HUDEP-2 (cell line): ENCODE measurements at regions not wholly inside any gene's neighbourhood (a gene's known extent, or its start where the extent isn't known, plus 50 kb on each side); places are given as distances from the start of the nearest gene placed in this dataset.

Experiments
- DNase-seq, 76 experiments: peaks; one replicate each; lab custom pipeline; 2025; ENCODE audit not compliant: unreplicated experiment in 76 of 76; lab: John Stamatoyannopoulos, UW

DNA sequence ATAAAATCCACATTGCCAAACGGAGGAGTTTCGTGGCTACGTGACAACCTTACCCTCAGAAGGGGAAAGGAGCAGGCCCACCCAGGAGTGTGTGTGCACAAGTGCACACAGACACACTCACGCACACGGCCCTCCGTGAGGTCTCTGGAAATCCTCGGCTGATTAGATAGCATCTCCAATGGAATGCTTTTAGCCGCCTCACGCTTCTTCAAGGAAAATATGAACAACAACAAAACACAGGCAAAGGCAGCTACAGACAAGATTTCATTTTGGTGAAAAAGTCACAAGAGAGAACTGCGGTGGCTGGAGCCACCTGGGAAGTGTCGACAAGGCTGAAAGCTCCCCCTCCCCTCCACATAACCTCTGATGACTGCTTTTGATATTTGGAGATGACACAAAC, 391.8 kb upstream of the MKI67 start:
- no peak for DNase-seq

DNA sequence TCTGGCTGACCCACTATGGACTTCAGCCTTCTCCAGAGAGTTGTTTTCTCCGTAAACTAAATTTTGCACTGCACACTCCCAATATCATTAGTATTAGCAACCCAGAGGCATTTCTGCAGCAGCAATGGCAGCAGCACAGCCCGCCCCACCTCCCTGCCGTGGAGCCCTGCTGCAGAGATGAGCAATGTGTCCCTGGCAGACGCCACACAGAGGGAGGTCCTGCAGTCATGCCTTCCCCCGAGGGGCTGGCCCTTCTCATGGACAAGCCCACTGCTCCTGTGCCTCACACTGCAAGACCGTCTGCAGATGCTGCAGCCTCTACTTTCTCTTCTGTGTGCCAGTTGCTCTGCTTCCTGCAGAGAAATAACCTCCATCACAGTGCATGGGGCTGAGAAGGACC, 393.4 kb upstream of the MKI67 start:
- no peak for DNase-seq

DNA sequence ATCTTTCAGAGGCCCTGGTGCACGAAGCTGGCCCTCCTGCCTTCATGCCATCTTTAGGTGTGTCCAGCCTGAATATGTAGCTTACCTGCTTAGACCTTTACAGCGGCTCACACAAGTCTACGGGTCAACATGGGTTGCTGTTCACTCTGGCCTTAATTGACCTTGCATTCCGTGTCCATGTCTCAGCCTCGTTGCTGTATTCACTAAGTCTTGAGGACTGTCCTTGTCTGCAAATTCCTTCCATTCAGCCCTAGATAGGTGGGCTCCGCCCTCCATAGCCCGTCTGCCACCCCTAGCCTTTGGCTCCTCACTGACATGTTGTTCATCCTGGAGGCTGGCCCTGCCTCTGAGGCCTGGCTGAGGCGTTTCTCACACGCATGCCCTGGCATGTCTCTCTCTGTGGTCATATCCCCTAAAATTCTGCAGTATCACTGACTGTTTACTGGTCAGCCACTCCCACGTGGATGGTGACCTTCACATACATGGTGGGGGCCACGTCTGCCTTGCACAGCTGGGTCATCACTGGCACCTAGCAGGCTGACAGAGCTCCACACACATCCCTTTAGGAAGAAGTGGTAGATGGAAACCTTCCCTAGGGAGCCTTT, 394.1 kb upstream of the MKI67 start:
- no peak for DNase-seq

DNA sequence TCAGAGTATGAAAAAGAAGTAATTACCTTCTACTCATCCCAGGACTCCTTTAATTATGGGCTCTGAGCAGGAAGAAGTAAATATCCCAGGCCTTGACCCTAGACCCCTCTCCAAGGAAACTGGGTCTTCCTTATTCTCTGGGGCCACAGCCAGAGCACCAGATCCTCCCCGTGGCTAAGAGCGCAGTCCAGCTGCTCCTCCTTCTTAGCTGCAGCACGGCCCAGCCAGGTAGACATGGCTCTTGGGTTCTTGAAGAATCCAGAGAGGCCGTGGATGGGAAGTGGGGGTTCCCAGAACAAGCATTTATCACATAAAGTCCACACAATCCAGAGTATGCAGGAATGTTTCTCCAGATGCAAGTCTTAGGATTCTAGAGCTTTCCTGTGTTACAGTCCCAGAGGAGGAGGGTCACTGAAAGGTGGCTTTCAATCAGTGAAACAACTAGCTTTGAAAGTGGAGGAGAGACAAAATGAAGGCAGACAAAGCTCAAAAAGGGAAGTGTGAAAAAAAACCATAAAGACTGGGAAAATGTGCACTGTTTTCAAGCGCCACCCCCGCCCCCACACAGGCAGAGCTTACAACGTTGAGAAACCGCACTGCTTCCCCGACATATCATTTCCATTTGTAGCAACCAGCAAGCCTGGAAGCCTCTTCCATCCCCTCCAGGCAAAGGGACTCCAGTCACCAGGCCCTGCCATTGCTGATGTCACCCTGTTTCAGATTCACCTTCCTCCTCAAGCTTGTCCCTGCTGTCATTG, 396.5 kb upstream of the MKI67 start:
- no peak for DNase-seq

DNA sequence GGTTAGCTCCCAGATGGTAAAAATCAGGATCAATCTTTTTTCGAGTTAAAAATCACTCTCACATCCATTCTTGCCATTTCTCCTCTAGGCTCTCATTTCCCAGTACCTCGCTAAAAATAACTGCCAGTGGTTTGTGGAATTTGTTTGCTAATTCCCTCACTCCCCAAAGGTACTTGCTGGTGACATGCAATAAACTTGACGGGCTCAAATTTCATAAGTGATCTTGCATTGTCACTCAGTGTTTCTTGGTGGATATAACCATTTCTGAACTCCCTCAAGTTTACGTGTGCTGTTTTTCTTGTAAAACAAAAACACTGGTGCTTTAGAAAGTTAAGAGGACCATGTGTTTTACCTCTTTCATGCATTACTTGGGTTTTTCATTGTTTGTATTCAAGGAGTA, 399.2 kb upstream of the MKI67 start:
- DNase-seq: no peak

DNA sequence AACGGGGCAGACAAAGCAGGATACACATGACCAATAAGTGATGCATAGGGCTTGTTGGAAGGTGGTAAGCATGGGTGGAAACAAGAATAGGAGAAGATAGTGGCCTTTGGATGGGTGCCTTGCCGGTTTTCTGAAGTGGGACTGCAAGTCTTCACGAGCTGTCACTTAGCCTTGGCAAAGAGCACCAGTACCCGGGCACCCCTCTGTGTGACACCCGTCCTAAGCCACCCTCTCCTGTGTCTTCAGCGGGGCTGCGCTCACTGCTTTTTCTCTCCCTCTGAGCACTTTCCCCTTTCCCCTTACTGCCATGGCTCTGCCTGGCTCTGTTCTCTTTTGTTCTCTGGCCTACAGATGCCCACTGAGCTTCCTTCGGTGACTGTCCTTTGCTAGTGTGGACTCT, 399.7 kb upstream of the MKI67 start:
- DNase-seq: no peak

DNA sequence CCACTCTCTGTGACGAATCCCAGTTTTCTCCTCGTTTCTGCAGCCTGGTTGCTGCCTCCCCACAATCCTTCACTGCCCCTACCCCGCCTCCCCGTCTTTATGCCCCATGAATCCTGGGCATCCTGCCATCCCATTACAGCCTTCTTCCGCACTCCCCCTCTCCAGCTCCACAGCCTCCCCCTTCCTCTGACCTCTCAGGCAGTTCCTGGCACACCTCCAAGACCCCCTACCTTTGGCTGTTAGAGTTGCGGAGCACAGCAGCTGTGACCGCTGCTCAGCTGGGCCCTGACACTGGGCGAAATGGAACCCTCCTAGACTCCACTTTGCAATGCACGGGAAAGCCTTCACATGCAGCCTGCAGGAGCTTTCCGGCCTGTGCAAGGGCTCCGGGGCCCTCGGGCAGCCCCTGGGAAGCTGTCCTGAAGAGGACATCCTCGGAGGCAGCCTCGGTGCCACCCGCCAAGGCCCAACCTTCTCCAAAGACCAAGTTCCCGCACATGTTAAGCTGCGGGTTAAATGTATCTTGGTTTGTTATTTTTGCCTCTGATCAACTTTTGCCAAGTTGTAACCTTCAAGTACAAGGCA, 400.7 kb upstream of the MKI67 start:
- DNase-seq: no peak

DNA sequence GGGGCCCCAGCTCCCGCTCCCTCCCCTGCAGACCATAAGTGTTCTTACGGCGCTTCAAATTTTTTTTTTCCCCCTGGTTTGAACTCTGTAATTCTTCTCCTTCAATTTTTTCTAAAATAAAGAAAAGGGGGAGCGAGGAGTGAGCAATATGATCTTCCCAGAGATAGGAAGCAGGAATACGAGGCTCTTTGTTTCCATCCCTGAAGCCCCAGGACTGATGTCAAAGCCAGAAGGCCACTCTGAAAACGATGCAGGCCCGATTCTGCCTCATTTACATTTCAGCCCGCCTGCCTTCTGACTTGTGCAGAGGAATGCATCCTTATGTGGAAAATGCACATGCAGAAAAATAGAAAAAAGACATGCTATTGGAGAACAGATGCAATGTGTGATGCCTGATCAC, 401.5 kb upstream of the MKI67 start:
- no peak for DNase-seq

DNA sequence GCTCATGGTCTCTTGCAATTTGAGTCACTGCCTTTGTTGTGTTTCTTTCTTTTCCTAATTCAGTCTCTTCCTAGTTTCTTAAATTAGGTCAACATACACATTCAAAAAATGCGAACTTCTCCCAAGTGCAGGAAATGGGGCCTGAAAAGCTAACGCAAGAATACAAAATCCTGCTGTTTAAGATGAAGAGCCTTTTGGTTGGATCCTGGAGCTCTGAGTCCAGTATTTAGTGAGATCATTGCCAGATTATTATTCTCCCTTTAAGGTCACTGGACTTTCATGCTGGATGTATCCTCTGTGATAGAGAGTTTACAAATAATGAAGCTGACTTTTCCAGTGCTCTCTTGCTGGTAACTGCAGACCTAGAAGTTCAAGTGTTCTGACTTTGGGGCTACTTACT, 401.9 kb upstream of the MKI67 start:
- DNase-seq: no peak

DNA sequence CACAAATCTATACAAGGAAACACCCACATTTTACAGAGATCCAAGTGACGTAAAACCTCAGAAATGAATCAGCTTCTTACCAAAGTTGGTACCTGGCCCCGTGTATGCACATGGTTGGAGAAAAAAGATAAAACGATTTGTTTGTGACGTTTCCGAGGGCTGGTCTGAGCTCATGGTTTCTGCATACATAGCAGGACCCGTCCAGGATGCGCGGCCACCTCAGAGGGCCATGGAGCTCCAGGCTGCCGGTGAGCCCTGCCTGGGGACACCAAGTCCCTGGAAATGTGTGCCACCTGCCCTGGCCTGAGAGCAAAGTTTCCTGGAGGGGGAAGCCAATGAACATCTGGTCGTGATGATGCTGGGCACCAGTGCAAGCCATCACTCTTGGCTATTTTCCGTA, 402.6 kb upstream of the MKI67 start:
- DNase-seq: no peak

DNA sequence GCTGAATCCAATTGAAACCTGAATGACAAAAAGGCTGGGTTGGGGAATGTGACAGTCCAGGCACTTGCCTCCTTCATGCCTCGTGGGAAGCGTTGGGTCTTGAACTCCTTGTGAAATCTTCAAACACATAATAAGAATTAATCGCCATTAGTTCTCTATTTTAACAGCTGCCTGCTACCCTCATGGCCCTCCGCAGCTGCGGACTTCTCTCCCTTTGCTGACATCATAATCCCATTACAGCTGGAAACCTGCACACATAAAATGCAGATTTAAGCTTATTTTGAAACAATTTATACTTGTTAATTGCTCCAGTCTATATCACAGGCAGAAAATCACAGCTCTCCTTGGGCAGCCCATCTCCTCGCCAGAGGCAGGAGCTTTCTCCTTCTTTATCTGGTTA, 403.0 kb upstream of the MKI67 start:
- no peak for DNase-seq

DNA sequence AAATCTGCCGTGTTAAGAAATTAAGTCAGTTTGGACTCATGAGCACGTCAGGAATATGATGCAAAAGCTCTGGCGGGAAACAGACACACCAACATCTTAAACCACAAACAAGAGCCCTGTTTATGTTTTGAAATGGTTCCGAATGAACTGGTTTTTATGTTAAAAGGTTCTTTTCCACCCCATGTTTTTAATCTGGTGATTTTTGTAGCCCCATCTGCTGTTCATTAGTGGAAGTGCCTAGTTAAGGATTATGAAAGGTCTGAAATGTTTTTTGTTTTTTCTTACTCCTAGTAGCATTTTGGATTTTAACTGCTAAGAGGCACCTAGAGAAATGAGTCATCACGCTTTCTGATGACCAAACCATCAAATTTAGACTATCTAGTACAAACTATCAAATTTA, 404.1 kb upstream of the MKI67 start:
- no peak for DNase-seq

DNA sequence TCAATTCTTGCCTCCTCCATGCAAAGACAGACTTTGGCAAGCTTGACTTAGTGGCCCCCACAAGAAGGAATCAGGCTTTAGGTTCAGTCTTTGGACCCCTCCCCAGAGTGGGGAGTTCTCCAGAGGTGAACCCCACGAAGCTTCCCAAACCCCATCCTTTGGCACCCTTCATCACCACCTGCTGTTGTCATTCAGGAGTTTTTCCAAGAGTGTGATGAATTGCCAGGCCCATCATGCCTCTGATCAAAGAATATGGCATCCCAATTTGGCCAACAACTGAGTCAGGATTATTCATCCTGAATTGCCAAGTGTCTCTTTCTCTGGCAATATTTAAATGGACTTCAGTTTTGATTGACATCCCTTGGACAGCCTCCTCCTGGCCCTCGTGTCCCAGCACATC, 404.7 kb upstream of the MKI67 start:
- no peak for DNase-seq

DNA sequence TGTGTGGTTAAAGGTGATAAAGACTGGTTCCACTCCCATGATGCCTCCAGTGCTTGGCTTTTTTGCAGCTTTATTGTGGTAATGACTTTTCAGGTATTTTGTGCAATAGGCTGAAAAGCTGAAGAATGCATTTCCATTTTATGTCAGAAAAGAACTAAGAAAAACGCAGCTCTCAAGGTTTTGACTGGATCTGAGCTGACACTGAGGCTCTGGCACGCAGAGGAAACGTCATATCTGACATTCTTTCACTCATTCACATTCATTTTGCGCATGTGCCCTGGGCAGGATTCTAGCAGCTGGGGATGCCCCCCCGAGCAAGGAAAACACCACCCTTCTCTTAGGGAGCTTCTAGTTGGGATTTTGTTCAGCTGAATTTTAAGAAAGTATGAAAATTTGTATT, 408.5 kb upstream of the MKI67 start:
- no peak for DNase-seq

DNA sequence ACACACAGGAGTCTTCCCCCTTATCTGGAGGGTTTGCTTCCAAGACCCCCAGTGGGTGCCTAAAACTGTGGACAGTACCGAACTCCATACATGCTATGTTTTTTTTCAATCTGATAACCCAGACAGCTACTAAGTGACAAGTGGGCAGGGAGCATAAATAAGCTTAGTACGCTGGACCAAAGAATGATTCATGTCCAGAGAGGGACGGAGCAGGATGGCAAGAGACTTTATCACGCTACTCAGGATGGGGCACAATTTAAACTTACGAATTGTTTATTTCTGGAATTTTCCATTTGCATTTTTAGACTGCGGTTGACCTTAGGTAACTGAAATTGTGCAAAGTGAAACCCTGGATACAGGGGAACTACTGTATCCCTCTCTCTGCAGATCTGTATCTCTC, 410.0 kb upstream of the MKI67 start:
- DNase-seq: no peak

DNA sequence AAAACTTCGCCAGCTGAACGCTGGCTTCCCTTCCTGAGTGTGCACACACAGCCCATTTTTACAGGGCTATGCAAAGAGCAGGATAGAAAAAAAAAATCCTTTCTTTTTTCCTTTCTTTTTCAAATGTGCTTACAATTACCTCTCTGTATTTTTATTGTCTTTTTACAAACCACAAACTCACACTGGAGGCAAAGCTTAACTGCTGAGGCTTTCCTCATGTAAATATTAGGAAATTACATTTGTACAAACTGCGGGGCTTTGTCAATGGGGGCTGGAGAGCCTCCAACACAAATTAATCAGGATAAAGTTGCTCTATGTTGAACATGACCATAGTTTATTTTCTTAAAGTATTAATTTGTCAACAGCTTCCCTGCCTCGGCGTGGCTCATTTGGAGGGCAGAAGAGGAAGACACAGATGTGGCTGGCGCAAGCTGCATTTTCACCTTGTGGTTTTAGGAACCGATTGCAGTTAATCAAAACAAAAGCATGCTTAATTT, 411.7 kb upstream of the MKI67 start:
- no peak for DNase-seq

DNA sequence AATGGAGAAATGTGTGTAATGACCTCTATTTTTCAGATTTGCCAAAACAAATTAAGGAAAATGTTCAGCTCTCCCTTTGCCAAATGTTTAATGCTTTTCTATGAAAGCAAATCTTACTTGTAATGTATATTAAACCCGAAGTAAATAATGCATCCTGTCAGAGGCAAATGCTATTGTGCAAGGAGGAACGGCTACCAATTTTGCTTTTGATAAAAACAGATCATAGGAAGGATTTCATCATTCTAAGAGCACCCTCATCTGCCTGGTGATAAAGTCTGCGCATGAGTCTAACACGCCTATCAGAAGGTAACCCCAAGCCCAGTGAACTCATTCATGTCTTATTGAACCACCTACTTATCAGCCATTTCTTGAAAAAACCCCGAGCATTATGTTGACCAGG, 412.4 kb upstream of the MKI67 start:
- no peak for DNase-seq

DNA sequence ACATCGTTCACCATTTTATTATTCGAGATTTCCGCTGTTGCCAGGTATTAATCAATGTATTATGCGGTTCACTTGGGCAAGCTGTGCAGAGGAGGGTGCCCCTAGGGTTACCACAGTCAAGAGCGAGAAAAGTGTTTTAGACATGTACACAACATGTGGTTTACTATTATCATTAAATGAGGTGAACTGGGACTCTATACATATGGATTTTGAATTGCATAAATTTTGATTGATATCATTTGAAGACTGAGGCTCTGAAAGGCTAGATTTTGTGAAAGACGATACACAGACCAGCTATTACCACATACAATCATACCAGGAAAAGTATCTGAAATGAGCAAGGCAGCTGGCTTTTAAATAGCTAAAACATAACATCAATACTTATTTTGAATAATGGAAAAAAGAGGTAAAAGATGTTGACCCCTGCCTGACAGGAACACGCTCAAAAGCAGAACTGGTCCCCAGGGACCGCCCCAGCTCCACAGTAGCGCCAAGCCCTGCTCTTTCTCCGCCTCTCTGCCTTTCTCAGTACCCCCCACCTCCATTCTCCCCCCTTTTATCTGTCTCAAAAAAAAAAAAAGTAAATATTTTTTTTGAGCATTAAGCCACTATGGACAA, 413.4 kb upstream of the MKI67 start:
- no peak for DNase-seq

DNA sequence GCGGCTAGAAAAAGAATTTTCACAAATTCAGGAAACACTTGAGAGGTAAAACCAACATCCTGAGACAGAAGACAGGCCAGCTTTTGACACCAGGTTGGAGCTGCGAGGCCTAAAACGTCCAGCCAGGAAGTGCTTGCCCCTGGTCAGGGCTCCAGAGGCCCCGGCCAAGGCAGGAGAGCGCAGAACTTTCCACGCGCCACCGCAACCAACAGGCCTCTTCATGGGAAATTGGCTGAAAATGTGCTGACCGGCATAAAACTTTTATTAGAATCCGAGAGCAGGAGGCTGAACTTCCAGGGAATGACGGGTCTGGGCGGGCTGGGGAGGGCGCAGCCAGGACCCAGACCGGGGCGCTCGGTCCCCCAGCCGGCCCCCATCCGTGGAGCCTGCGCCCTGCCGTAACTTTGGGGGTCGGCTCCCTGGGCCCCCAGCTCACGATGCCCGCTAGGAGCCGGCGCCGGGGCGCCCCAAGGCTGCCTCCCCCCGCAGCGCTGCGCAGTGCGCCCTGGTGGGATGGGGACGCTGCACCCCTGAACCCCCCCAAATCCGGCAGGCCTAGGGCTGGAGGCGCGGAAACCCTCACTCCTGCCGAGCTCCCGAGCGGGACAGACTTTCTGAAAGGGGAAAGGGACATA, 414.0 kb upstream of the MKI67 start:
- no peak for DNase-seq

DNA sequence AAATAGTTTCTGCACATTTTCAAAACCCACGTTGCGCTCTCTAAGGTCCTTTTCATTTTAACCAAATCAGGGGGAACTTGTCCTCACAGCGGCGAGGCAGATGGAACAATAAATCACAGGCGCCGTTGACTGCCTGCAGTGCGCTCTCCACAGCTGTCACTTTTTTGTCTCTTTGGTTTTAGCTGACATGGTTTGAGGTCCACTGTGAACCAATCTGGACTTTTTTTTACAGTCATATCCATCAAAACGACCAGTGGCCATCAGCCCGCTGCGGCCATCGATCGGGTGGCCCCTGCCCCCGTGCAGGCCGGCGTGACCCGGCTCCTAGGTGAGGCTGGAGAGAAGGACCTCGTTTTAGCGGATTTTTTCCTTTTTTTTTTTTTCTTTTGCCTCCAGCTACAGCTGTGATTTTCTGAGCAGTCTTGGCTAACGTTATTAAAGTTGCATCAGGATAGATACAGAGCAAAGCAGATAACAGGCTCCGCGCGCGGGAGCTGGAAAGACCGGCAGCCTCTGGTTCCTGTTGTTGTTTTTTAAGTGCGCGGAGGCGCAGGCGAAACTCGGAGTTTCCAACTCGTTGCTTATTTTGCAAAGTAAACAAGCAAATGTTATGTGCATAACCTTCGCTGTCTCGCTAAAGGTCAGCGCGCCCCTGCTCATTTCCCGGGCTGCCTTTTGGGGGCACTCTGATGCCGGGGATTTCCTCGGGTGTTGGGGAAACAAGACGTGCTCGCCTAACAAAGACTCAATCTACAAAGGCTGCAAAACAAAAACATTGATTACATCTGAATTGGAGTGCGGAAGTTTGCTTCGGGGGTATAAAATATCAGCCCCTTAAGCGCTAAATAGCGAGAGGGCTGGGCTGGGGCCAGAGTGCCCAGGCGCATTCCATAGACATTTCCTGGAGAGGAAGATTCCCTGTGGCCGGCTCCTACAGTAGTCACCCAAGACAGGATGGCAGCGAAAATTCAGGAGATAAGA, 414.8 kb upstream of the MKI67 start:
- DNase-seq: no peak
